Tibial artery (tissue), 4 donors: ENCODE measurements at regions not wholly inside any gene's neighbourhood (a gene's known extent, or its start where the extent isn't known, plus 50 kb on each side); places are given as distances from the start of the nearest gene placed in this dataset.

Experiments used
- DNase-seq, 2 donors: peaks; one replicate each; pipeline ENCODE4 v3.0.0-alpha.2; 2019
- H3K27ac ChIP-seq, 2 donors: fragments of 200-600 bp; sonication (generic) in 1 of 2; 1 replicate in 1 of 2; 2 replicates in 1 of 2; pipeline ENCODE4 v1.5.1; 2018 to 2019; ENCODE audit warnings: mild to moderate bottlenecking in 1 of 2
- H3K27me3 ChIP-seq, 2 donors: fragments of 200-600 bp; sonication (generic) in 1 of 2; one replicate each; pipeline versions ENCODE4 v1.5.1 to v1.6.0; 2016 to 2019
- H3K36me3 ChIP-seq, 3 donors: fragments of 200-600 bp; sonication (generic) in 2 of 3; one replicate each; pipeline ENCODE4 v1.5.1; 2016 to 2019; ENCODE audit warnings: mild to moderate bottlenecking in 2 of 3
- H3K4me1 ChIP-seq, 4 donors: fragments of 200-600 bp; sonication (generic) in 2 of 4; 1 replicate in 3 of 4; 2 replicates in 1 of 4; pipeline ENCODE4 v1.5.1; 2016 to 2019
- H3K4me3 ChIP-seq, 2 donors: fragments of 200-600 bp; sonication (generic) in 1 of 2; 1 replicate in 1 of 2; 2 replicates in 1 of 2; pipeline ENCODE4 v1.5.1; 2018 to 2019; ENCODE audit warnings: mild to moderate bottlenecking in 2 of 2
- H3K9me3 ChIP-seq, 3 donors: fragments of 200-600 bp; sonication (generic) in 1 of 3; one replicate each; pipeline ENCODE4 v1.5.1; 2016 to 2019
- intact Hi-C: fragments of 100-400 bp; cut with DNase I; formaldehyde crosslinking; loops from one replicate; pipeline ENCODE4 v1.15.0; 2023; ENCODE audit warnings: low total_unique reads
- TF ChIP-seq, protein P1 (sequence below), 2 experiments: fragments of 200-600 bp in 1 of 2; fragments of 450-650 bp in 1 of 2; IDR thresholded peaks; one replicate each; pipeline ENCODE4 v1.5.1; 2017 to 2019; ENCODE audit warnings: antibody characterized with exemption in 2 of 2, mild to moderate bottlenecking in 1 of 2, moderate library complexity in 1 of 2

DNA sequence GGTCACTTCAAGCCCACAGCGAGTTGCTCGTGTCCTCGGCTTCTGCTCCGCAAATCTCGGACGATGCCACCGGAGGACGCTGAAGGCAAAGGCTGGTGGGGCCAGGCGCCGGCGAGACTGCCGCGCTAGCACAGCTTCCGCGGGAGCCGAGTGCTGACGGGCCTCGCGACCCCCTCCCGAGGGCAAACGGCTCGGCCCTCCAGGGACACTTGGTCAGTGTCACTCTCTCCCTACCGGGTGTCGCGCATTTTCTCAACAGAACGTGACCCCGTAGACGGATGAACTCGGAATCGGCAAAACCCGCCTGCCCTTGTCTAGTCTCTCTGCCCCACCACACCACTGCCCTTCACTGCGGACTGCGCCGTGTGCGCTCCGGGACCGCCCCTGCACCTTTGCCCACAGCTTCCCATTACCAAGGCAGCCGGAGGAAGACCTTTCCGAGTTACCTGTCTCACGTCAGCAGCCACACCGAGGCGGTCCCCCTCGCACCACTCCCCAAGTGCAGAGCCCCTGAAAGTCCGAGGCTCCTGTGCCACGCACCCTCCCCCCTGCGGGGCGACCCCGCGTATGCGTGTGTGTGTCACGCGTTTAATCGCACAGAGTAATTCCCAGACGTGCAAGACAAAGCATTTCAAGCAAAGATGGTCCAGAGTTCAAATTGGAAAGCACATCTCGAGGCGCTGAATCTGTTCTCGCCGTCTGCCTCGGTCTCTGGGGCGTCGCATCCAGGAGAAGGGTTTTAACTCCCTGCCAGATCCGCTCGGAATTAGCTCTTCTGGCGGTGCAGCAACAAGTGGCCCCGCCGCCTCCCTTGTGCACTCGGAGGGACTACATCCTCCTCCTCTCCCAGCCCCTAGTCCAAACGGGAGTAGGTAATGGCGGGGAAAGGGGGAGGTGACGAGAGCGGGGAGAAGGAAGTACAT lies 245.0 kb upstream of the TOPAZ1 start:
- TF ChIP-seq, protein P1, sequence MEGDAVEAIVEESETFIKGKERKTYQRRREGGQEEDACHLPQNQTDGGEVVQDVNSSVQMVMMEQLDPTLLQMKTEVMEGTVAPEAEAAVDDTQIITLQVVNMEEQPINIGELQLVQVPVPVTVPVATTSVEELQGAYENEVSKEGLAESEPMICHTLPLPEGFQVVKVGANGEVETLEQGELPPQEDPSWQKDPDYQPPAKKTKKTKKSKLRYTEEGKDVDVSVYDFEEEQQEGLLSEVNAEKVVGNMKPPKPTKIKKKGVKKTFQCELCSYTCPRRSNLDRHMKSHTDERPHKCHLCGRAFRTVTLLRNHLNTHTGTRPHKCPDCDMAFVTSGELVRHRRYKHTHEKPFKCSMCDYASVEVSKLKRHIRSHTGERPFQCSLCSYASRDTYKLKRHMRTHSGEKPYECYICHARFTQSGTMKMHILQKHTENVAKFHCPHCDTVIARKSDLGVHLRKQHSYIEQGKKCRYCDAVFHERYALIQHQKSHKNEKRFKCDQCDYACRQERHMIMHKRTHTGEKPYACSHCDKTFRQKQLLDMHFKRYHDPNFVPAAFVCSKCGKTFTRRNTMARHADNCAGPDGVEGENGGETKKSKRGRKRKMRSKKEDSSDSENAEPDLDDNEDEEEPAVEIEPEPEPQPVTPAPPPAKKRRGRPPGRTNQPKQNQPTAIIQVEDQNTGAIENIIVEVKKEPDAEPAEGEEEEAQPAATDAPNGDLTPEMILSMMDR (IDR thresholded peaks at IDR 0.05): no peak
- DNase-seq: no peak
- Histone ChIP-seq H3K4me3 (peak overlapping the region; percentile 4 to 38), H3K36me3 (no peaks in the 10 kb centered on the region), H3K27ac (no peak overlapping the region), H3K4me1 (peaks cover 0 to 52% (median 49%) of the 10 kb centered on the region in 4 donors), H3K27me3 (peaks cover 3 to 92% of the 10 kb centered on the region in 2 donors), H3K9me3 (peaks cover 0 to under 1% (median 0%) of the 10 kb centered on the region in 3 donors)
- intact Hi-C loops: loop anchor here (10.0 kb wide), 1 partner anchor 212 kb away; no protein-coding TSS in a partner anchor

DNA sequence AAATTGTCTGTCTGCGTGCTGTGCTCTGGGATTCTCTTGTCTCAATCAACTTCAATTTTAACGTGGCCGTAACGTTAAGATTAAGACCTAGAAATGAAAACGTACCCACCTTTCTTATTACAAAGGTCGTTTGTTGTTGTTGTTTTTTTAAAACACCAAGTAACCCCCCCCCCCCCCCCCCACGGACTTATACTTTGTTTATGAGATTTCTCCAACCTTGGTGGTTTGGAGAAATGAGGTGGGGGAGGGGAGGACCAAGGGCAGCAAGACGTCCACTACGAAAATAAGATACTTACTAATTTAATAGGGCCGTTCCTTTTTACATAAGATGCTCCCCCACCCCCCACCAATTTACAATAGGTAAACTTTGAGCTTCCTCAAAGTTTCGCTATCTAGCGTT lies 244.4 kb upstream of the TOPAZ1 start:
- Histone ChIP-seq H3K9me3 (no peaks in the 10 kb centered on the region), H3K27ac (no peak overlapping the region), H3K4me3 (peak overlapping the region in 1 of 2 donors; percentile 38), H3K27me3 (peaks cover 3 to 86% of the 10 kb centered on the region in 2 donors), H3K4me1 (peaks cover 0 to 52% (median 49%) of the 10 kb centered on the region in 4 donors), H3K36me3 (no peaks in the 10 kb centered on the region)
- DNase-seq: no peak
- intact Hi-C loops: loop anchor here (10.0 kb wide), 1 partner anchor 213 kb away; no protein-coding TSS in a partner anchor
- TF ChIP-seq, protein P1 (IDR thresholded peaks at IDR 0.05): no peak

DNA sequence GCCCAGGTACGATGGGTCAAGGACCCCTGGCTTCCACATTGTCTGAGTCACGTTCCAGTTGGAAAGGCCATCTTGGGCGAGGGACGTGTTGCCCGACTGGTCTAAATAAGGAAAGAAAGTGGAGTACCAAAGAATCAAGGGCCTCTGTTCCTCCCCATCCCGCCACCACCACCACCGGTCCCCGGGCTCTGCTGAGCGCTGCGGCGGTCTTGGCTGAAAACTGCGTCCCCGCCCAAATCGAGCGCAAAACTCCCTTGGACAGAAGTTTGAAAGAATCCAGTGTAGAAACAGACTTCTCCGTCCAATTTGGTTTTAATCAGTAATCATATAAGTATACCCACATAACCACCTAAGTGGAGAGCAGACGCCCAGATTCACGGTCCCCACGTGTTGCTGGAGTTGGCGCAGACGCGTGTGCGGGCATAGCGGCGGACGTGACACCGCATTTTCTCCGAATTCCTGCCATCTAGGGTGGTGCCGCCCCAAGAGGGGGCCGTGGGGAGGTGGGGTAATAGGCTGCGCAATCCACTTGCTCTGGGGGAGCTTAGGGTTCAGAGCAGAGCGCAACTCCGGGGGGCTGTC lies 243.8 kb upstream of the TOPAZ1 start:
- Histone ChIP-seq H3K27me3 (peaks cover 3 to 89% of the 10 kb centered on the region in 2 donors), H3K4me3 (peak overlapping the region; percentile 45 to 58), H3K4me1 (peaks cover 0 to 52% (median 49%) of the 10 kb centered on the region in 4 donors), H3K36me3 (no peaks in the 10 kb centered on the region), H3K9me3 (no peaks in the 10 kb centered on the region), H3K27ac (no peak overlapping the region)
- TF ChIP-seq, protein P1 (IDR thresholded peaks at IDR 0.05): no peak
- intact Hi-C loops: loop anchor here (10.0 kb wide), 1 partner anchor 213 kb away; no protein-coding TSS in a partner anchor
- no peak for DNase-seq

DNA sequence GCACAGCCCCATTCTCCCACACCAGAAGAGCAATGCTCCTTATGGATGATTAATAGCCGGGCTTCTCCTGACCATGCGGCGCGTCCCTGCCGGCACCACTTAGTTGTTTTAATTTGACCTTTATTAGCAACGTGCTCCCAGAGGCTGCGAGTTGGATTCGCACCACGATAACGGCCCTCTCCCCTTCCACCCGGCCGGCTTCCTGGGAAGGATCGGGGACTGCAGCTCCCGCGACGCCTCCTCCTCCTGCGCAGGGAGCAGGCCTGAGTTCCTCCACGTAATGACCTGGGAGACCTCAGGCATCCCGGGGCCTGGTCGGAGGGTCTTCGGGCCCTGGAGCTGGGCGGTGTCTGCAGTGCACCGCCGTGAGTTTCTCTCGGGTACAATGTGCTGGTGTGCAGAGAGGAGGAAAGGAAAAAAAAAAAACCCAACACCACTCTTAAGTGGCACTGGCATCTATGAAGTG lies 243.3 kb upstream of the TOPAZ1 start:
- no peak overlapping the region for H3K27ac ChIP-seq
- TF ChIP-seq, protein P1 (IDR thresholded peaks at IDR 0.05): no peak
- H3K4me3 ChIP-seq: peak overlapping the region; percentile 45 to 58
- peaks cover 3 to 87% of the 10 kb centered on the region in 2 donors for H3K27me3 ChIP-seq
- intact Hi-C loops: loop anchor here (10.0 kb wide), 1 partner anchor 214 kb away; no protein-coding TSS in a partner anchor
- no peaks in the 10 kb centered on the region for H3K36me3 ChIP-seq
- H3K4me1 ChIP-seq: peaks cover 0 to 52% (median 49%) of the 10 kb centered on the region in 4 donors
- DNase-seq: no peak
- H3K9me3 ChIP-seq: no peaks in the 10 kb centered on the region

DNA sequence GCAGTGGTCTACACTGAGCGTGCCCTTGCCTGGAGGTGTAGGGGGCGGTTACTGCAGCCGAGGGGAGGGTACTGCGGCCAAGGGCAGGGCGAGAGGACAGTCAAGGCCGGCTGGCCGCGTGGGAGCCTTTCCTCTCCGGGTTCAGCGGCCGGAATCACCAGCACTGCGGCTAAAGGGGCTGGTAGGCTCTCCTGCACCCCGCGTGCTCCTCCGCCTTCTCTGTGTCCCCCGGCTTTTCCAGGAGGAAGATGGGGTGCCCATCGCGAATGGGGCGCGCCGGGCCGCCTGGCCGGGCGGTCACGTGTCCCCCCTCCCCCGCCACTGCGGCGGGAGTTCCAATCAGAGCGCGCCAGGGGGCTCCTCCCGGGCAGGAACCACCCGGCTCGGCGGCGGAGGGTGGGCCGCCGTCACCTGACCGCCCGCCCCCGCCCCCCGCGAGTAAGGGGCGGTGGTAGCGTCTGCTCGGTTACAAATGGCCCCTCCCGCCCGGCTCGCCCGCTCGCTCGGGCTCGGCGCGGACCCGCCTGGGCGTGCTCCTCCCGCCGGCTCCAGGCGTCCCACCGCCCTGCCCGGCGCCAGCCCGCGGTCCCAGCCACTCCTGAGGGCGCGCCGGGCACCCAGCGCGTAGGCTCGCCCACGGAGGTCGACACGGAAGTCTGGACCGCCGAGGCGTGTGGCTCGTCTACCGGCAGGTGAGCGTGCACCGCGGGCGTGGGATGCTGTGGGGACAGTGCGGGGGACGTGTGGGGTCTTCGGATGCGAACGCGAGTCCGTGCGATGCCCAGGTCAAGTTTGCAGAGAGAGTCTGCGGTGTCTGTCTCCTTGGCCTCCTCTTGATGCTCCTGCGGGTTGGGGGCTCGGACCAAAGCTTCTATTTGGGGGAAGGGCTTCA lies 242.6 kb upstream of the TOPAZ1 start:
- Histone ChIP-seq H3K9me3 (no peaks in the 10 kb centered on the region), H3K27me3 (peaks cover 3 to 87% of the 10 kb centered on the region in 2 donors), H3K4me1 (peaks cover 0 to 52% (median 49%) of the 10 kb centered on the region in 4 donors), H3K36me3 (no peaks in the 10 kb centered on the region), H3K27ac (no peak overlapping the region), H3K4me3 (peak overlapping the region; percentile 45 to 58)
- TF ChIP-seq, protein P1 (IDR thresholded peaks at IDR 0.05): no peak
- DNase-seq: no peak
- intact Hi-C loops: loop anchor here (10.0 kb wide), 1 partner anchor 214 kb away; no protein-coding TSS in a partner anchor
